ENCODE measurements at regions not wholly inside any gene's neighbourhood (a gene's known extent, or its start where the extent isn't known, plus 50 kb on each side); places are given as distances from the start of the nearest gene placed in this dataset.
"Not testable (repeated sequence)": the region's sequence is repeated elsewhere in the genome, so short reads cannot be mapped to it uniquely, and the experiment has no call there.

- ATAC-seq (peak; percentile 28), DNase-seq (no peak)
These were observed 544.2 kb downstream of the SATB2 start for GRCh38 chr2:198913394-198914152.

DNA sequence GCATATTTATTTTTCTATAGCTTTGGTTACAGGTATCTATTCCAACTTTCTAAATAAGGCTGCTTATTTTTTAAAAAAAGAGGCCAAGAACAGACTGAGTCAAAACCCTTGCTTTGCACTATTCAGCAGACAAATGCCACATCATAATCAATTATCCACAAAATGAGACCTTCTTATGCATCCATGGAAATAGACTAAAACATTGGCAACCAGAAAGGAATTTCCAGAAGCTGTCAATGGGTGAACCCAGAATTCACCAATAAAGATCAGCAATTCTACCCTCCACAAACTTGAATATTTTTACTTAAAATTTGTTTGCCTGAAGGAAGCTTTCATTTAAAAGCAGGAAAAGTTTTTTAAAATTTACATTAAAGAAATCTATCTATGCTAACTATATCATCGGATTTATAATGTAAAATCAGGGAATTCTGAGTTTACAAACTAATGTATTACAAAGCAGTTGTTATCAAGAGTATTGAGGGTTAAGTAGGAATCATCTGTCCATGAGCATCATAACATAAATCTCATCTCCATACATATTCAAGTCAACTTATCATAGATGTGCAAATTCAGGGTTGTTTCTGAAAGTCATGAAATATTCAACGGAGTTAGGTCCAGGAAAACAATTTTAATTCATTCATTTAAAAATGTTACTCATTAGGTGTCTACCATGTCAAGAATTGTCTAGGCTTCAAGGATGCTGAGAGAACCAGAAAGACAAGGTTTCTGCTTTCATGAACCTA is 548.0 kb downstream of the SATB2 start:
- no peak for ATAC-seq

DNA sequence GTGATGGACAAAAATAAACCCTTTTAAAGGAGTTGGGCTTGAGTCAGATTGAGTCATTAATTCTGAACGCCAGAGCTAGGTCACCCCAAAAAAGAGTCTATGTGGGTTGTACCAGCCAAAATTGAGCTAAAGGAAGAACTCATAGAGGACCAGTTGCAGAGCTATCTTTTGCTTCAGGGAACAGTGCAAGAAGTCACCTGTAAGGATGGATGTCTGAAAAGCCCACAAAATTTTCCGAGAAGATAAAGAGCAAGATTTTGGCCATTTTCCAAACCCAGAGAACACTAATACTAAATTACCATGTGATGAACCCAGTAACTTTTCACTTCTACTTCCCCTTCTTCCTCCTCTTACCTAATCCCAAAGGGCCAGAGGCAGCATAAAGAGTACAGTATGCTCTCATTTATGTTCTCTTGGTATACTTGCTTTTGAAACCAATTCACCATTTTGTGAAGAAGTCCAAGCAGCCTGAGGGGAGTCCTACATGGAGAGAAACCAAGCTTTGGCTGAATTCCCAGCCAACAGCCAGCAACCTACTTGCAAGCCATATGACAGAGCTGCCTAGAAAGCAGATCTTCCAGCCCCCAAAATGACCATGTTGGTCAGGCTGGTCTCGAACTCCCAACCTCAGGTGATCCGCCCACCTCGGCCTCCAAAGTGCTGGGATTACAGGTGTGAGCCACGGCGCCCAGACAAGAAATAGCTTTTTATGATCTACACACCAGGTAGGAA is 551.7 kb downstream of the SATB2 start:
- ATAC-seq = no peak
- no peak for DNase-seq

More for the DNA sequence above, 548.0 kb downstream of the SATB2 start:
- DNase-seq = no peak

- DNase-seq = no peak
- no peak for ATAC-seq
These were observed 555.8 kb downstream of the SATB2 start for GRCh38 chr2:198901894-198902293.

DNA sequence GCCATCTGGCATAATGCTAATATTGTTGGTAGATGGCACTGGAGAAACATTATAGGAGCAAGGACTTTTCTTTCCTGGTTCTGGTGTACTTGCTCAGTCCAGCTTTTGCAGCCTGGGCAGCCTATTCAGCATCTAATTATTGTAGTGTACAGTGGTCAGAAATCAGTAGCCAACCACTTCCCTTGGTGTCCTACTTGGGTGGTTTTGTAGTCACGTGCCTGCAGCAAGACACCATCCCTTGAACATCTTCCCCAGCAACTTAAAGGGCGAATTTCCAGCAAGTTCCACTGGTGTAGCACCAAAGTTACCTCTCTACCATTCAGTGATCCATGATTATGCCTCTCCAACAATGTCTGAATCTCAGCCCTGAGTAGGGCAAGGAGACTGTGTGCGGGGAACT is 557.6 kb downstream of the SATB2 start:
- DNase-seq = no peak
- no peak for ATAC-seq

DNA sequence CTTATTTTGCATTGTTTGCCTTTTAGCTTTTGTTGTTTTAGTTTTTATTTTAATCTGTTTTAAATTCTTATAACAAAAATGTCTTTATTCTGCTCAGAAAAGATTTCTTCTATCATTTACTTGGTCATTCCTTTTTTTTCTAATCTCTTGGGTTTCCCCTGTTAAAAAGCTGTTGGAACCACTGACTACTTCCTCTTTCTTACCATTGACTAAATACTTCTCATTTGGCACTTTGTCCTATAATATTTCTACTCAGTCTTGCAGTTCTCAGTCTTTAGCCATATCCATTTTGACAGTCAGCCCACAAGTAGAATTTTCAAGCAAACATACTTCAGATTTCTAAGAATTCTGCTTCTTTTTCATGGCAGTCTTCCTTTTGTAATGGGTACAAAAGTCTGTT is 567.2 kb downstream of the SATB2 start:
- DNase-seq (no peak), ATAC-seq (no peak)

- ATAC-seq (no peak), DNase-seq (no peak)
These were observed 574.1 kb downstream of the SATB2 start for GRCh38 chr2:198883604-198884003.

- no peak for DNase-seq
- ATAC-seq = no peak
These were observed 576.8 kb downstream of the SATB2 start for GRCh38 chr2:198880986-198881385.

DNA sequence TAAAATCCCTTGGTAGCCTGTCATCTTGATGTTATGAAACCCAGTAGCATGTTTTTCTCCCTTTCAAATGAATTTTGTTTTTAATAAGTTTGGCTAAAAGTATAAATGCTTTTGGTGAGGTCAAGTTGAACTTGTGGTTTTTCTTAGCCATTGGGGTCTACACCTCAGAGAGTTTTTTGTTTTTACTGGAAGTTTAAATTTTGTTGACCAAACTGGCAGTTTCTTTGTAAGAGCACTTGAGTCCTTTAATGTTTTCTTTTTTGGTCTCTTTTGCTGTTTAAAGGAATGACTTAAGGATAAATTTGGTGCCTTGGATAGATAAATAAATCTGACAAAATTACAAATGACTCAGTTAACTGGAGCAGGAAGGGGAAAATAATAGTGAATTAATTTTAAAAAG is 577.3 kb downstream of the SATB2 start:
- ATAC-seq (no peak), DNase-seq (no peak)

GRCh38 chr2:198874472-198874858 is 583.3 kb downstream of the SATB2 start:
- ATAC-seq (no peak), DNase-seq (no peak)

DNA sequence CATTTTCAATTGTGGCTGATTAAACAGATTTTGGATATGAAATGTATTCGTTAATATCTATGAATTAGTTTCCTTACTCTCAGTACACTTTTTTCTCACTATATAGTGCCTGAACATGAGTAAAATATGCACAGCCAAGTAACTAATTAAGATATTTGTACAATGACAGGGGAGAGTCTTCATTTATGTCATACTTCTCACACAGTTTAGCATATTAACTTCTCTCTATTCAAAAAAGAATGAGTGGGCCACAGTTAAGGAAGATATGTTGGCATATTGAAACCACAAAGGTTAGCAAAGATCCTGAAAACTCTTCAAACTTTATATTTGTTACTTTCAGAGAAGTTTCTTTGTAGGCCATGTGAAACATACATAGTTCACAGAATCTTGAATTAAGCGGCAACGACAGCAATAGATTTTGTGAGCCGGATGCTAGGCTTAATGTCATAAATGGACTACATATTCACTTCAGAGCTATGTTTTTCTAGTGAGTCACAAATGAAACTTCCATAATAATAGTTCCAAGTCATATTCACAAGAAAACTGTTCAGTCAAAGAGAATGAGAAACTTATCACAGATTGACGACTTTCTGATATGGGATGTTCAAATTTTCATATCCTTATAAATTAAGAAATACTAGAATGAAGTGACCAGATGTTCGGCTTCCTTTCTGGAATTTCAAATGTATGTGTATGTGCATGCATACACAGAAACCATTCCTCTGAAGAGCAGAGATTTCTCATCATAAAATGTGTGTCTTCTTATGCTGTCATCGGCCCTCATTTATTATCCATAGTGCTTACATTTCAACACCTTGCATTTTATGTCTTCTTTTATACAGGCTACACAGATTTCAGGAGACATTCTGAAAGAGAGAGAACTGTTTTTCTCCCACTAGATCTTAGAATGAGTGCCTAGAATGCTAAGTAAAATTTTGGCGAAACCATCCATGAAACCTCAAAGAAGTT is 584.0 kb downstream of the SATB2 start:
- ATAC-seq = no peak
- no peak for DNase-seq

DNA sequence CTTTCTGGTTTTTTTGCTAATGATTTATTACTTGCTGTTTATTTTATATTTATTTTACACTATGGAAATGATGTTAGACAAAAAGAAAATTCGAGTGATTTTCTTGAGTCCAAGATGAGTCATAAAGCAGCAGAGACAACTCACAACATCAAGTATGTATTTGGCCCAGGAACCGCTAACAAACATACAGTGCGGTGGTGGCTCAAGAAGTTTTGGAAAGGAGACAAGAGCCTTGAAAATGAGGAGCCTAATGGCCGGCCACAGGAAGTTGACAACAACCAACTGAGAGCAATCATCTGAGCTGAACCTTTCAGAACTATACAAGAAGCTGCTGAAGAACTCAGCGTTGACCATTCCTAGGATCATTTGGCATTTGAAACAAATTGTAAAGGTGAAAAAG is 594.1 kb downstream of the SATB2 start:
- DNase-seq (no peak), ATAC-seq (no peak)

DNA sequence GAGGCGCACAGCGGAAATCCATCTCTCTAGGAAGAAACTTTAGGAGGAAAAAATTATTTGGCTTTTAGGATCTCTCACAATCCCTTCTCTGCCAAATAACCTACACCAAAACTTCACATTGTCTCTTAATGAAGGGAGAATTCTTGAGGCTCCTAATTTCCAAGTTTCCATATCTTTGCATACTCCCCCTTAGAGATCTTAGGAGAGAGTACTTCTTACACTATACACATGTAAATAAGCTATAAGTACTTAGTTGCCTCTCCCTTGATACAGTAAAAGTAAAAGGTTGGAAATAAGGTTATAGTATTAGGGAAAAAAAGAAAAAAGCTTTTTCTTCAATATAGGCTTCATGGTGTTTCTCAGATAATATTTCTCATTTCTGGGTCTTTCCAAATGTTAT is 596.7 kb downstream of the SATB2 start:
- DNase-seq (no peak), ATAC-seq (no peak)

DNA sequence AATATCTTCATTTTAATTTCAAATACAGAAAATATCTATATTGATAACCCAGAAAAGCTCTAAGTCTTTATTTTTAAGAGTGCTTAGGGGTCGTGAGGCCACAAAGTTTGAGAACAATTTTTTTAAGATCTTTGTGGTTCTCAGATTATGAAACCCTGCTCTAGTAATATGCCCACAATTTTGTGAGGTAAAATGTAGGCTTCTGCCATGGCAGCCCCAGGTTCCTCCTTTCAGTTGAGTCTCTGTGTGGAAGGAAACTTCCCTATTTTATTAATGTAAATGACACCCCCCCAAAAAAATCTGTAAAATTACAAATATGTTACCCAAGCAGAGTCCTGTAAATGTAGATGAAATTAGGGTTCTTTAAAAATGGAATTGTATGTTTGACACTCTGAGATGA is 600.5 kb downstream of the SATB2 start:
- ATAC-seq (no peak), DNase-seq (no peak)

DNA sequence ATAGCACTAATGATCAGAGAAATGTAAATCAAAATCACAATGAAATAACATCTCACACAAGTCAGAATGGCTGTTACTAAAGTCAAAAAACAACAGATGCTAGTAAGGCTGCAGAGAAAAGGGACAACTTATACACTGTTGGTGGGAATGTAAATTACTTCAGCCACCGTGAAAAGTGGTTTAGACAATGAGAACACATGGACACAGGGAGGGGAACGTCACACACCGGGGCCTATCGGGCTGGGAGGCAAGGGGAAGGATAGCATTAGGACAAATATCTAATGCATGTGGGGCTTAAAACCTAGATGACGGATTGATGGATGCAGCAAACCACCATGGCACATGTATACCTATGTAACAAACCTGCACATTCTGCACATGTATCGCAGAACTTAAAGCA is 602.0 kb downstream of the SATB2 start:
- DNase-seq, ATAC-seq: not testable (repeated sequence)

GRCh38 chr2:198852248-198852647 is 605.5 kb downstream of the SATB2 start:
- no peak for DNase-seq
- ATAC-seq = no peak

GRCh38 chr2:198825534-198825933 is 632.2 kb downstream of the SATB2 start:
- DNase-seq = no peak
- no peak for ATAC-seq

GRCh38 chr2:198817536-198817935 is 640.2 kb downstream of the SATB2 start:
- no peak for DNase-seq

DNA sequence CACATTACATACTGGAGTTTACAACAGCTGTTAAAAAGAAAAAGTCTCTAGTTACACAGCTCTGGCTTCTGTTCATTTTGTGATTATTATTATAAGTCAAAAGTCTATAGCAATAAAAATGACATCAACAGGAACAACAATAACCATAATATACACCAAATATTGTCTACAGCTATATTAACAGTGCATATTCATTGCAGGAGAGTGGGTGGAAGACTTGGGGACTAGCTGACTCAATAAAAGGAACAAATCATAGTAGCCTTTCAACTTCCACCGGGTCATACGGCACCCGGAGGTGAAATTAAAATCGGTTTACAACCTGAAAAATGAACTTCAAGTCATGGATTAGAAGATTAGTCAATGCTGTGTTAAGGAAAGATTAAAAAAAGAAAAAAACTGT is 642.1 kb downstream of the SATB2 start:
- ATAC-seq (no peak), DNase-seq (no peak)

More at GRCh38 chr2:198817536-198817935, 640.2 kb downstream of the SATB2 start:
- ATAC-seq = no peak

DNA sequence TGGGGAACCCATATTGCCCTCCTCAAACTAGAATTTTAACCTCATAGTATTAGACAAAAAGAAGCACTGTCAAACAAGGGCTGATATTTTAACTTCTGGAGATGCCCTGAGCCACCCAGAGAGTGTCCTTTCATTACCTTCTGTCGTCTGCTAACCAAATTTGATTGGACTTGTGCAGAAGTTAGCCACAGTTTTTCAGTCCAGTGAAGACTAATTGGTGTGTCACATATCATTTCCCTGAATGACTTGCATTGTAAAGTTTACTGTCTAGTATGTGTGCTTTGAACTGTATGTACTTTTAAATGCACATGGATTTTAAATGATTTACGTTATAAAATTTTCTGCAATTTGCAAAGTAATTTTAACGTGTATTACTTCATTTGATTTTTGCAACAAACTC is 646.5 kb downstream of the SATB2 start:
- DNase-seq = no peak
- ATAC-seq = no peak

GRCh38 chr2:198809976-198810375 is 647.8 kb downstream of the SATB2 start:
- no peak for ATAC-seq
- DNase-seq = no peak

GRCh38 chr2:198807131-198807530 is 650.6 kb downstream of the SATB2 start:
- ATAC-seq (no peak), DNase-seq (no peak)

Data from stimulated activated naive CD8-positive, alpha-beta T cell treated with anti-CD3 and anti-CD28 coated beads, Interleukin-15, Interleukin-2, amounts not matched to agents 100 U/mL and 50 U/mL, for 24 hours (primary cell).